ENCODE measurements at regions not wholly inside any gene's neighbourhood (a gene's known extent, or its start where the extent isn't known, plus 50 kb on each side); places are given as distances from the start of the nearest gene placed in this dataset.

- DNase-seq (ENCODE audit: low read depth) = no peak
These were observed 128.0 kb downstream of the KIF20B start for GRCh38 chr10:89829262-89829886.

- no peak for DNase-seq (ENCODE audit: low read depth)
These were observed 128.5 kb downstream of the KIF20B start for GRCh38 chr10:89829887-89830269.

- no peak for DNase-seq (ENCODE audit: low read depth)
These were observed 129.2 kb downstream of the KIF20B start for GRCh38 chr10:89830624-89831023.

GRCh38 chr10:89836840-89837164, 135.4 kb downstream of the KIF20B start:
- no peak for DNase-seq (ENCODE audit: low read depth)

GRCh38 chr10:89837165-89838043, 136.0 kb downstream of the KIF20B start:
- peak; percentile 22 for DNase-seq (ENCODE audit: low read depth)

- DNase-seq (ENCODE audit: low read depth) = no peak
These were observed 136.7 kb downstream of the KIF20B start for GRCh38 chr10:89838044-89838615.

GRCh38 chr10:89845541-89846280, 144.3 kb downstream of the KIF20B start:
- DNase-seq (ENCODE audit: low read depth) = peak; percentile 90

GRCh38 chr10:89846281-89846630, 144.9 kb downstream of the KIF20B start:
- DNase-seq (ENCODE audit: low read depth) = peak; percentile 71

GRCh38 chr10:89846786-89847185, 145.4 kb downstream of the KIF20B start:
- peak; percentile 15 for DNase-seq (ENCODE audit: low read depth)

GRCh38 chr10:89852872-89853271, 151.5 kb downstream of the KIF20B start:
- no peak for DNase-seq (ENCODE audit: low read depth)

- no peak for DNase-seq (ENCODE audit: low read depth)
These were observed 152.4 kb downstream of the KIF20B start for GRCh38 chr10:89853781-89854191.

GRCh38 chr10:89857431-89858042, 156.1 kb downstream of the KIF20B start:
- DNase-seq (ENCODE audit: low read depth) = no peak

- DNase-seq (ENCODE audit: low read depth) = no peak
These were observed 159.8 kb downstream of the KIF20B start for GRCh38 chr10:89861199-89861573.

- DNase-seq (ENCODE audit: low read depth) = peak; percentile 91
These were observed 160.4 kb downstream of the KIF20B start for GRCh38 chr10:89861584-89862301.

GRCh38 chr10:89867964-89868363, 166.6 kb downstream of the KIF20B start:
- peak; percentile 81 for DNase-seq (ENCODE audit: low read depth)

- no peak for DNase-seq (ENCODE audit: low read depth)
These were observed 167.8 kb downstream of the KIF20B start for GRCh38 chr10:89869180-89869579.

GRCh38 chr10:89869592-89870156, 168.3 kb downstream of the KIF20B start:
- no peak for DNase-seq (ENCODE audit: low read depth)

GRCh38 chr10:89870936-89871335, 169.5 kb downstream of the KIF20B start:
- peak; percentile 59 for DNase-seq (ENCODE audit: low read depth)

GRCh38 chr10:89873055-89873454, 171.7 kb downstream of the KIF20B start:
- no peak for DNase-seq (ENCODE audit: low read depth)

- no peak for DNase-seq (ENCODE audit: low read depth)
These were observed 174.2 kb downstream of the KIF20B start for GRCh38 chr10:89875557-89875956.

- peak; percentile 22 for DNase-seq (ENCODE audit: low read depth)
These were observed 177.7 kb downstream of the KIF20B start for GRCh38 chr10:89879121-89879520.

All from renal cortical epithelial cell (primary cell).